CD4-positive, alpha-beta T cell (primary cell): ENCODE measurements at regions not wholly inside any gene's neighbourhood (a gene's known extent, or its start where the extent isn't known, plus 50 kb on each side); places are given as distances from the start of the nearest gene placed in this dataset.

Source experiments
- ATAC-seq: fragments of 200-7000 bp; cut with Tn5 transposase; one replicate; pipeline ENCODE4 v1.10.0; 2022; ENCODE audit warnings: mild to moderate bottlenecking; ENCODE audit not compliant: poor library complexity
- CTCF ChIA-PET: fragments of 350-600 bp; sonication (Branson Sonifier 250); formaldehyde crosslinking; loops from one replicate; lab custom pipeline; 2021; ENCODE audit warnings: antibody characterized with exemption, inconsistent platforms; lab: Charles Lee
- POLR2A ChIA-PET: fragments of 350-600 bp; sonication (Branson Sonifier 250); formaldehyde crosslinking; loops from one replicate; lab custom pipeline; 2021; ENCODE audit warnings: antibody characterized with exemption, inconsistent platforms; lab: Charles Lee
- DNase-seq, 14 experiments: peaks; one replicate each; pipeline ENCODE4 v3.0.0-alpha.2; 2013 to 2020; ENCODE audit warnings: mixed read lengths in 2 of 14
- H3K27ac ChIP-seq, 2 donors: one replicate each; pipeline versions ENCODE4 v1.5.1 to v1.7.0; 2013; ENCODE audit warnings: low read length in 2 of 2, low read depth in 1 of 2, mild to moderate bottlenecking in 1 of 2
- H3K27me3 ChIP-seq, 2 experiments: 1 replicate in 1 of 2; 2 replicates in 1 of 2; pipeline versions ENCODE4 v1.6.1 to v1.7.0; 2013; ENCODE audit warnings: low read length in 2 of 2, control low read depth in 1 of 2, mild to moderate bottlenecking in 1 of 2, moderate library complexity in 1 of 2; ENCODE audit not compliant: insufficient read depth in 2 of 2, control insufficient read depth in 1 of 2
- H3K36me3 ChIP-seq: one replicate; pipeline ENCODE4 v1.6.1; 2013; ENCODE audit warnings: low read length, control low read depth; ENCODE audit not compliant: insufficient read depth
- H3K4me1 ChIP-seq: one replicate; pipeline ENCODE4 v1.6.1; 2013; ENCODE audit warnings: low read length, control low read depth; ENCODE audit not compliant: insufficient read depth
- H3K4me3 ChIP-seq: one replicate; pipeline ENCODE4 v1.5.1; 2013; ENCODE audit warnings: mild to moderate bottlenecking, low read length, moderate library complexity
- H3K9me3 ChIP-seq, 2 experiments: 1 replicate in 1 of 2; 2 replicates in 1 of 2; pipeline versions ENCODE4 v1.6.1 to v1.7.0; 2013; ENCODE audit warnings: low read length in 2 of 2, mild to moderate bottlenecking in 2 of 2, control low read depth in 1 of 2, moderate library complexity in 1 of 2; ENCODE audit not compliant: control insufficient read depth in 1 of 2, insufficient read depth in 1 of 2
- H3K27ac Mint-ChIP-seq: one replicate; pipeline ENCODE4 v1.8.0; 2020; ENCODE audit warnings: mixed read lengths
- H3K27me3 Mint-ChIP-seq: one replicate; pipeline ENCODE4 v1.8.0; 2021; ENCODE audit warnings: mixed read lengths
- H3K36me3 Mint-ChIP-seq: one replicate; pipeline ENCODE4 v1.8.0; 2021; ENCODE audit warnings: low read depth, mixed read lengths
- H3K4me1 Mint-ChIP-seq: one replicate; pipeline ENCODE4 v1.8.0; 2021; ENCODE audit warnings: low read depth, mixed read lengths
- H3K4me3 Mint-ChIP-seq: one replicate; pipeline ENCODE4 v1.8.0; 2020; ENCODE audit warnings: mild to moderate bottlenecking, mixed read lengths
- H3K9me3 Mint-ChIP-seq: one replicate; pipeline ENCODE4 v1.8.0; 2020; ENCODE audit warnings: mixed read lengths
- CTCF ChIP-seq: fragments of 200-600 bp; IDR thresholded peaks from one replicate; pipeline ENCODE4 v1.8.0; 2022; ENCODE audit warnings: antibody characterized with exemption, mild to moderate bottlenecking
- intact Hi-C, 2 experiments: fragments of 100-400 bp; cut with DNase I in 1 of 2; cut with micrococcal nuclease in 1 of 2; formaldehyde crosslinking; loops; one replicate each; pipeline versions ENCODE4 v1.15.1 to v1.9.0; 2023 to 2025; cut with DNase I, micrococcal nuclease

GRCh38 chr3:34150992-34151391 is 352.6 kb downstream of the PDCD6IP start:
- Histone ChIP-seq H3K4me1 (no peaks in the 10 kb centered on the region), H3K9me3 (peaks cover 0 to 3% of the 10 kb centered on the region in 2 experiments), H3K36me3 (no peaks in the 10 kb centered on the region), H3K4me3 (no peak overlapping the region), H3K27ac (no peak overlapping the region), H3K27me3 (no peaks in the 10 kb centered on the region)
- DNase-seq (no peak), ATAC-seq (no peak)
- Mint-ChIP-seq H3K9me3 (no peaks in the 10 kb centered on the region), H3K4me3 (no peak overlapping the region), H3K27me3 (no peaks in the 10 kb centered on the region), H3K36me3 (no peaks in the 10 kb centered on the region), H3K27ac (no peak overlapping the region), H3K4me1 (no peaks in the 10 kb centered on the region)
- CTCF ChIA-PET: no interaction called here
- POLR2A ChIA-PET: no interaction called here
- TF ChIP-seq CTCF: no peak
- intact Hi-C loops: no loop called here

- DNase-seq: no peak
- H3K4me3 ChIP-seq: no peak overlapping the region
- H3K9me3 Mint-ChIP-seq: no peaks in the 10 kb centered on the region
These were observed 354.2 kb downstream of the PDCD6IP start for GRCh38 chr3:34152656-34153055.

GRCh38 chr3:34155108-34155507 is 356.7 kb downstream of the PDCD6IP start:
- Histone ChIP-seq H3K36me3 (no peaks in the 10 kb centered on the region), H3K9me3 (peaks cover 0 to 3% of the 10 kb centered on the region in 2 experiments), H3K4me3 (no peak overlapping the region), H3K27me3 (no peaks in the 10 kb centered on the region), H3K27ac (no peak overlapping the region), H3K4me1 (no peaks in the 10 kb centered on the region)
- DNase-seq (no peak), ATAC-seq (no peak)
- no peak overlapping the region for H3K27ac Mint-ChIP-seq
- POLR2A ChIA-PET: no interaction called here
- H3K4me3 Mint-ChIP-seq: no peak overlapping the region
- TF ChIP-seq CTCF: no peak
- no peaks in the 10 kb centered on the region for H3K4me1 Mint-ChIP-seq
- no peaks in the 10 kb centered on the region for H3K36me3 Mint-ChIP-seq
- H3K9me3 Mint-ChIP-seq: no peaks in the 10 kb centered on the region
- CTCF ChIA-PET: no interaction called here
- intact Hi-C loops: no loop called here
- no peaks in the 10 kb centered on the region for H3K27me3 Mint-ChIP-seq

More at GRCh38 chr3:34152656-34153055, 354.2 kb downstream of the PDCD6IP start:
- Mint-ChIP-seq H3K36me3 (no peaks in the 10 kb centered on the region), H3K27ac (no peak overlapping the region), H3K4me3 (no peak overlapping the region), H3K27me3 (no peaks in the 10 kb centered on the region), H3K4me1 (no peaks in the 10 kb centered on the region)
- POLR2A ChIA-PET: no interaction called here
- H3K9me3 ChIP-seq: peaks cover 0 to 3% of the 10 kb centered on the region in 2 experiments
- intact Hi-C loops: no loop called here
- H3K27ac ChIP-seq: no peak overlapping the region
- CTCF ChIA-PET: no interaction called here
- no peaks in the 10 kb centered on the region for H3K27me3 ChIP-seq
- no peaks in the 10 kb centered on the region for H3K36me3 ChIP-seq
- TF ChIP-seq CTCF: no peak
- no peaks in the 10 kb centered on the region for H3K4me1 ChIP-seq
- no peak for ATAC-seq
